SK-N-SH (cell line): ENCODE measurements at regions not wholly inside any gene's neighbourhood (a gene's known extent, or its start where the extent isn't known, plus 50 kb on each side); places are given as distances from the start of the nearest gene placed in this dataset.
A peak's percentile ranks its signal among the peaks of the same experiment; 100 is the strongest.

Experiments used
- CTCF ChIA-PET: fragments of 300-600, 350-600 bp; formaldehyde crosslinking; extraction: SDS; loops from one replicate; lab custom pipeline; 2021; lab: Yijun Ruan, JAX
- POLR2A ChIA-PET: fragments of 350-600 bp; sonication (Branson Sonifier 250); formaldehyde crosslinking; extraction: SDS; loops from one replicate; lab custom pipeline; 2020; ENCODE audit warnings: antibody characterized with exemption, inconsistent platforms; lab: Yijun Ruan, JAX
- DNase-seq: peaks from one replicate; pipeline ENCODE4 v3.0.0; 2012
- H2AFZ ChIP-seq: fragments of 200-600 bp; sonication (generic); 2 replicates; pipeline ENCODE4 v1.8.1; 2016; ENCODE audit warnings: antibody characterized with exemption, mild to moderate bottlenecking, low read depth
- H3F3A ChIP-seq: fragments of 200-600 bp; sonication (generic); replicated peaks from 2 replicates; pipeline ENCODE3; 2016; ENCODE audit warnings: antibody characterized with exemption, mild to moderate bottlenecking; ENCODE audit not compliant: insufficient read depth
- H3K27ac ChIP-seq, 2 experiments: fragments of 200-500 bp in 1 of 2; fragments of 200-600 bp in 1 of 2; sonication (Bioruptor generic) in 1 of 2; sonication (generic), shearing (Covaris generic) in 1 of 2; 2 replicates each; pipeline versions ENCODE4 v1.5.1 to v1.6.1; 2014 to 2016; ENCODE audit warnings: low read depth in 2 of 2, inconsistent platforms in 1 of 2, low read length in 1 of 2, mild to moderate bottlenecking in 1 of 2, mixed read lengths in 1 of 2
- H3K27me3 ChIP-seq: fragments of 200-600 bp; sonication (generic), shearing (Covaris generic); 2 replicates; pipeline ENCODE4 v1.6.1; 2016; ENCODE audit warnings: mixed run types; ENCODE audit not compliant: insufficient read depth
- H3K36me3 ChIP-seq, 2 experiments: fragments of 200-500 bp in 1 of 2; fragments of 200-600 bp in 1 of 2; sonication (Bioruptor generic) in 1 of 2; sonication (generic) in 1 of 2; replicated peaks in 1 of 2; 2 replicates each; pipeline versions ENCODE3 to v1.5.1; 2014 to 2016; ENCODE audit warnings: low read length in 1 of 2, mild to moderate bottlenecking in 1 of 2; ENCODE audit not compliant: insufficient read depth in 2 of 2, control insufficient read depth in 1 of 2
- H3K4me1 ChIP-seq, 2 experiments: fragments of 200-500 bp in 1 of 2; fragments of 200-600 bp in 1 of 2; sonication (Bioruptor generic) in 1 of 2; sonication (generic), shearing (Covaris generic) in 1 of 2; 2 replicates each; pipeline versions ENCODE4 v1.5.1 to v1.6.1; 2014 to 2016; ENCODE audit warnings: low read depth in 1 of 2, low read length in 1 of 2, mixed run types in 1 of 2; ENCODE audit not compliant: insufficient read depth in 2 of 2, control insufficient read depth in 1 of 2
- H3K4me2 ChIP-seq: fragments of 200-600 bp; sonication (generic), shearing (Covaris generic); 2 replicates; pipeline ENCODE4 v1.6.1; 2017; ENCODE audit warnings: mixed run types
- H3K4me3 ChIP-seq, 2 experiments: fragments of 200-500 bp in 1 of 2; fragments of 200-600 bp in 1 of 2; sonication (Bioruptor generic) in 1 of 2; sonication (generic), shearing (Covaris generic) in 1 of 2; 2 replicates each; pipeline versions ENCODE4 v1.5.1 to v1.8.1; 2014 to 2016; ENCODE audit warnings: low read depth in 2 of 2, inconsistent platforms in 1 of 2, low read length in 1 of 2, mild to moderate bottlenecking in 1 of 2, mixed read lengths in 1 of 2, moderate library complexity in 1 of 2
- H3K79me2 ChIP-seq: fragments of 200-600 bp; sonication (generic); 2 replicates; pipeline ENCODE4 v1.8.1; 2017; ENCODE audit warnings: mild to moderate bottlenecking; ENCODE audit not compliant: insufficient read depth
- H3K9ac ChIP-seq: fragments of 200-600 bp; sonication (generic); 2 replicates; pipeline ENCODE4 v1.6.1; 2017; ENCODE audit warnings: mixed run types
- H3K9me2 ChIP-seq: fragments of 200-600 bp; sonication (generic); 2 replicates; pipeline ENCODE4 v1.6.1; 2017; ENCODE audit warnings: mixed run types
- H3K9me3 ChIP-seq: fragments of 200-600 bp; sonication (generic); 2 replicates; pipeline ENCODE4 v1.6.1; 2017; ENCODE audit warnings: mixed run types, mild to moderate bottlenecking, moderate library complexity
- H4K20me1 ChIP-seq: fragments of 200-600 bp; sonication (generic); 2 replicates; pipeline ENCODE4 v1.6.1; 2017; ENCODE audit warnings: mild to moderate bottlenecking, mixed run types; ENCODE audit not compliant: insufficient read depth
- CHD2 ChIP-seq: fragments of 150-350 bp; IDR thresholded peaks from 2 replicates; pipeline ENCODE4 v1.6.1; 2018; ENCODE audit warnings: low read length; ENCODE audit not compliant: partially characterized antibody
- EZH2phosphoT487 ChIP-seq: fragments of 200-600 bp; sonication (generic); IDR thresholded peaks from 2 replicates; pipeline ENCODE4 v1.6.1; 2017; ENCODE audit warnings: low read depth, mixed run types, mild to moderate bottlenecking, antibody characterized with exemption, moderate library complexity, borderline replicate concordance
- FOSL2 ChIP-seq: IDR thresholded peaks from 2 replicates; pipeline ENCODE4 v1.4.0; 2012; ENCODE audit warnings: low read depth, mild to moderate bottlenecking, moderate library complexity, borderline replicate concordance
- FOXJ3 ChIP-seq: sonication (generic); formaldehyde crosslinking; IDR thresholded peaks from 2 replicates; pipeline ENCODE4 v1.5.1; 2020; ENCODE audit warnings: mild to moderate bottlenecking, missing genetic modification reagents
- JUND ChIP-seq: IDR thresholded peaks from 2 replicates; pipeline ENCODE4 v1.4.0; 2012
- MXI1 ChIP-seq: IDR thresholded peaks from 2 replicates; pipeline ENCODE4 v1.6.1; 2012; ENCODE audit warnings: mild to moderate bottlenecking, low read depth, low read length, improper control_type of control experiment
- NFIC ChIP-seq: IDR thresholded peaks from 2 replicates; pipeline ENCODE4 v1.4.0; 2012; ENCODE audit warnings: borderline replicate concordance
- NRF1 ChIP-seq: IDR thresholded peaks from 2 replicates; pipeline ENCODE4 v1.6.1; 2012; ENCODE audit warnings: low read depth, mild to moderate bottlenecking, low read length
- RAD21 ChIP-seq: IDR thresholded peaks from 2 replicates; pipeline ENCODE4 v1.6.1; 2012; ENCODE audit warnings: mild to moderate bottlenecking, low read length
- RCOR1 ChIP-seq: fragments of 150-350 bp; IDR thresholded peaks from 2 replicates; pipeline ENCODE4 v1.6.1; 2017; ENCODE audit warnings: antibody characterized with exemption, low read length
- REST ChIP-seq: IDR thresholded peaks from 2 replicates; pipeline ENCODE4 v1.6.1; 2012; ENCODE audit warnings: mild to moderate bottlenecking, low read depth, low read length, moderate library complexity
- RFX5 ChIP-seq: IDR thresholded peaks from 2 replicates; pipeline ENCODE4 v1.6.1; 2012; ENCODE audit warnings: mild to moderate bottlenecking, improper control_type of control experiment, low read length
- RXRA ChIP-seq: IDR thresholded peaks from 2 replicates; pipeline ENCODE4 v1.4.0; 2012; ENCODE audit warnings: low read depth, mild to moderate bottlenecking, borderline replicate concordance
- SIN3A ChIP-seq: IDR thresholded peaks from 2 replicates; pipeline ENCODE4 v1.6.1; 2012; ENCODE audit warnings: low read depth, mild to moderate bottlenecking, low read length, moderate library complexity, borderline replicate concordance
- TAF1 ChIP-seq: IDR thresholded peaks from 2 replicates; pipeline ENCODE4 v1.6.1; 2012; ENCODE audit warnings: low read depth, mild to moderate bottlenecking, low read length, moderate library complexity, borderline replicate concordance
- TCF12 ChIP-seq: IDR thresholded peaks from 2 replicates; pipeline ENCODE4 v1.4.0; 2012
- TEAD4 ChIP-seq: IDR thresholded peaks from 2 replicates; pipeline ENCODE4 v1.4.0; 2012; ENCODE audit warnings: mild to moderate bottlenecking, borderline replicate concordance; ENCODE audit not compliant: insufficient read depth
- USF1 ChIP-seq: IDR thresholded peaks from 2 replicates; pipeline ENCODE4 v1.4.0; 2012; ENCODE audit warnings: low read depth, borderline replicate concordance
- WGBS: methylation state at CpG from one replicate; pipeline ENCODE4 v1.1.6; 2017; ENCODE audit warnings: low lambda C conversion rate; 5-methylcytosine and 5-hydroxymethylcytosine counted together
- TF ChIP-seq, protein P1 (sequence below): fragments of 150-350 bp; IDR thresholded peaks from 2 replicates; pipeline ENCODE4 v1.6.1; 2016; ENCODE audit warnings: mild to moderate bottlenecking, low read depth, low read length
- TF ChIP-seq, protein P2 (sequence below): fragments of 150-350 bp; IDR thresholded peaks from 2 replicates; pipeline ENCODE4 v1.6.1; 2017; ENCODE audit warnings: antibody characterized with exemption, low read length, low read depth, borderline replicate concordance

GRCh38 chr10:4132216-4132556, 347.2 kb upstream of the KLF6 start:
- peaks cover 0 to 30% of the 10 kb centered on the region in 2 experiments; a peak in 3 of 4 replicates for H3K4me1 ChIP-seq
- peak overlapping the region; percentile 79 for H3K4me2 ChIP-seq
- peaks cover 23% of the 10 kb centered on the region for H3F3A ChIP-seq
- no peaks in the 10 kb centered on the region for H3K27me3 ChIP-seq
- H4K20me1 ChIP-seq: no peaks in the 10 kb centered on the region
- TF ChIP-seq, protein P1, sequence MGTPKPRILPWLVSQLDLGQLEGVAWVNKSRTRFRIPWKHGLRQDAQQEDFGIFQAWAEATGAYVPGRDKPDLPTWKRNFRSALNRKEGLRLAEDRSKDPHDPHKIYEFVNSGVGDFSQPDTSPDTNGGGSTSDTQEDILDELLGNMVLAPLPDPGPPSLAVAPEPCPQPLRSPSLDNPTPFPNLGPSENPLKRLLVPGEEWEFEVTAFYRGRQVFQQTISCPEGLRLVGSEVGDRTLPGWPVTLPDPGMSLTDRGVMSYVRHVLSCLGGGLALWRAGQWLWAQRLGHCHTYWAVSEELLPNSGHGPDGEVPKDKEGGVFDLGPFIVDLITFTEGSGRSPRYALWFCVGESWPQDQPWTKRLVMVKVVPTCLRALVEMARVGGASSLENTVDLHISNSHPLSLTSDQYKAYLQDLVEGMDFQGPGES: no peak
- TF ChIP-seq REST (no peak), TAF1 (no peak), TEAD4 (no peak), MXI1 (no peak), TCF12 (no peak), CHD2 (no peak), RAD21 (no peak), SIN3A (no peak)
- TF ChIP-seq, all 33 proteins: peak for 0
- H3K36me3 ChIP-seq: no peaks in the 10 kb centered on the region
- POLR2A ChIA-PET: no interaction called here
- H3K9ac ChIP-seq: peak overlapping the region; percentile 71
- no peaks in the 10 kb centered on the region for H3K9me2 ChIP-seq
- WGBS: 57% methylated on average over 1 of the region's 1 CpG
- no peak for DNase-seq
- H3K79me2 ChIP-seq: no peaks in the 10 kb centered on the region
- CTCF ChIA-PET: no interaction called here
- peak overlapping the region; percentile 80 for H2AFZ ChIP-seq
- no peaks in the 10 kb centered on the region for H3K9me3 ChIP-seq
- H3K4me3 ChIP-seq: peak overlapping the region in 1 of 2 experiments; percentile 24; a peak in 1 of 4 replicates
- H3K27ac ChIP-seq: peak overlapping the region in 1 of 2 experiments; percentile 96; a peak in 3 of 4 replicates

GRCh38 chr10:4131407-4132215, 346.6 kb upstream of the KLF6 start:
- Histone ChIP-seq H3K27me3 (no peaks in the 10 kb centered on the region), H3K36me3 (no peaks in the 10 kb centered on the region), H3K4me2 (peak overlapping the region; percentile 79), H3K4me1 (peaks cover 0 to 30% of the 10 kb centered on the region in 2 experiments; a peak in 3 of 4 replicates), H3K27ac (peak overlapping the region; percentile 53 to 96; a peak in 3 of 4 replicates), H2AFZ (peak overlapping the region; percentile 80), H4K20me1 (no peaks in the 10 kb centered on the region), H3K9ac (peak overlapping the region; percentile 71), H3F3A (peaks cover 23% of the 10 kb centered on the region), H3K9me3 (no peaks in the 10 kb centered on the region), H3K4me3 (peak overlapping the region in 1 of 2 experiments; percentile 24; a peak in 1 of 4 replicates), H3K79me2 (no peaks in the 10 kb centered on the region), H3K9me2 (no peaks in the 10 kb centered on the region)
- ChIA-PET CTCF (no interaction called here), POLR2A (no interaction called here)
- WGBS: 39% methylated on average over 5 of the region's 5 CpGs
- DNase-seq: no peak
- TF ChIP-seq JUND (peak; percentile 96), FOXJ3 (CRISPR knock-in tag) (no peak), EZH2phosphoT487 (no peak), RAD21 (no peak), RFX5 (no peak), FOSL2 (peak; percentile 87), NRF1 (no peak), USF1 (no peak), TEAD4 (peak; percentile 88), NFIC (peak; percentile 72; the same call in 1 of the 2 replicates), RXRA (no peak; the same call in 1 of the 2 replicates), RCOR1 (no peak)
- TF ChIP-seq, protein P2, sequence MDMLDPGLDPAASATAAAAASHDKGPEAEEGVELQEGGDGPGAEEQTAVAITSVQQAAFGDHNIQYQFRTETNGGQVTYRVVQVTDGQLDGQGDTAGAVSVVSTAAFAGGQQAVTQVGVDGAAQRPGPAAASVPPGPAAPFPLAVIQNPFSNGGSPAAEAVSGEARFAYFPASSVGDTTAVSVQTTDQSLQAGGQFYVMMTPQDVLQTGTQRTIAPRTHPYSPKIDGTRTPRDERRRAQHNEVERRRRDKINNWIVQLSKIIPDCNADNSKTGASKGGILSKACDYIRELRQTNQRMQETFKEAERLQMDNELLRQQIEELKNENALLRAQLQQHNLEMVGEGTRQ: no peak
